T-cell (primary cell): ENCODE measurements at regions not wholly inside any gene's neighbourhood (a gene's known extent, or its start where the extent isn't known, plus 50 kb on each side); places are given as distances from the start of the nearest gene placed in this dataset.

ENCODE experiments used
- ATAC-seq, 4 experiments: fragments of 200-7000 bp in 3 of 4; fragments of 150-1000 bp in 1 of 4; cut with Tn5 transposase; replicated peaks in 1 of 4; 1 replicate in 3 of 4; 2 replicates in 1 of 4; pipeline ENCODE4 v1.10.0; 2021; ENCODE audit warnings: moderate library complexity in 3 of 4, mild to moderate bottlenecking in 2 of 4, moderate number of reproducible peaks in 1 of 4
- CTCF ChIA-PET, 2 donors: fragments of 300-600 bp; sonication (Branson Sonifier 250); formaldehyde crosslinking; loops; one replicate each; lab custom pipeline; 2022; ENCODE audit warnings: antibody characterized with exemption in 2 of 2; lab: Charles Lee
- POLR2A ChIA-PET, 2 donors: fragments of 300-600 bp; sonication (Branson Sonifier 250); formaldehyde crosslinking; loops; one replicate each; lab custom pipeline; 2022; ENCODE audit warnings: antibody characterized with exemption in 2 of 2; lab: Charles Lee
- DNase-seq, 35 experiments: peaks; one replicate each; pipeline versions ENCODE4 v3.0.0 to v3.0.0-alpha.2; 2013 to 2023
- H3K27ac ChIP-seq: one replicate; pipeline ENCODE4 v1.5.1; 2013; ENCODE audit warnings: low read length
- H3K27me3 ChIP-seq, 2 experiments: replicated peaks in 1 of 2; 1 replicate in 1 of 2; 2 replicates in 1 of 2; pipeline versions ENCODE4 v1.6.1 to v1.7.0; 2013; ENCODE audit warnings: low read length in 1 of 2, mixed read lengths in 1 of 2; ENCODE audit not compliant: control insufficient read depth in 2 of 2, insufficient read depth in 2 of 2; ENCODE audit errors: extremely low read depth in 1 of 2
- H3K36me3 ChIP-seq, 2 donors: 1 replicate in 1 of 2; 2 replicates in 1 of 2; pipeline versions ENCODE4 v1.6.1 to v1.7.0; 2013; ENCODE audit warnings: low read length in 1 of 2; ENCODE audit not compliant: control insufficient read depth in 2 of 2, insufficient read depth in 1 of 2; ENCODE audit errors: extremely low read depth in 1 of 2
- H3K4me1 ChIP-seq, 2 experiments: 1 replicate in 1 of 2; 2 replicates in 1 of 2; pipeline versions ENCODE4 v1.6.1 to v1.7.0; 2013; ENCODE audit warnings: low read length in 2 of 2, mixed read lengths in 1 of 2; ENCODE audit not compliant: insufficient read depth in 2 of 2, control insufficient read depth in 1 of 2; ENCODE audit errors: extremely low read depth in 1 of 2
- H3K4me3 ChIP-seq, 2 donors: 1 replicate in 1 of 2; 2 replicates in 1 of 2; pipeline versions ENCODE4 v1.5.1 to v1.7.0; 2013; ENCODE audit warnings: mild to moderate bottlenecking in 2 of 2, low read length in 1 of 2, moderate library complexity in 1 of 2; ENCODE audit not compliant: control insufficient read depth in 1 of 2; ENCODE audit errors: extremely low read depth in 1 of 2
- H3K9me3 ChIP-seq: 2 replicates; pipeline ENCODE4 v1.7.0; 2013
- H3K27ac Mint-ChIP-seq, 2 donors: one replicate each; pipeline ENCODE4 v1.8.0; 2020 to 2021; ENCODE audit warnings: mild to moderate bottlenecking in 2 of 2, mixed read lengths in 2 of 2
- H3K27me3 Mint-ChIP-seq, 2 donors: one replicate each; pipeline ENCODE4 v1.8.0; 2021 to 2022; ENCODE audit warnings: mixed read lengths in 2 of 2
- H3K36me3 Mint-ChIP-seq: one replicate; pipeline ENCODE4 v1.8.0; 2021; ENCODE audit warnings: mixed read lengths
- H3K4me1 Mint-ChIP-seq, 3 donors: one replicate each; pipeline ENCODE4 v1.8.0; 2020 to 2022; ENCODE audit warnings: mixed read lengths in 3 of 3, mild to moderate bottlenecking in 1 of 3
- H3K4me3 Mint-ChIP-seq, 3 donors: one replicate each; pipeline ENCODE4 v1.8.0; 2020 to 2022; ENCODE audit warnings: mild to moderate bottlenecking in 3 of 3, mixed read lengths in 3 of 3, moderate library complexity in 3 of 3
- H3K9me3 Mint-ChIP-seq, 3 donors: one replicate each; pipeline ENCODE4 v1.8.0; 2020 to 2022; ENCODE audit warnings: mixed read lengths in 3 of 3
- WGBS: methylation state at CpG from one replicate; pipeline ENCODE4 v1.1.5; 2013; ENCODE audit warnings: missing lambda C conversion rate; ENCODE audit not compliant: insufficient coverage; 5-methylcytosine and 5-hydroxymethylcytosine counted together

- H3K4me1 ChIP-seq: no peaks in the 10 kb centered on the region
- DNase-seq (no peak), ATAC-seq (no peak)
- Mint-ChIP-seq H3K4me1 (peaks cover 0 to 6% (median 0%) of the 10 kb centered on the region in 3 donors), H3K27me3 (peaks cover 0 to 3% of the 10 kb centered on the region in 2 donors), H3K9me3 (no peaks in the 10 kb centered on the region), H3K36me3 (no peaks in the 10 kb centered on the region), H3K27ac (no peak overlapping the region), H3K4me3 (no peak overlapping the region)
- CTCF ChIA-PET: interaction anchor here in 1 of 2 donors (0.8 kb wide), 1 partner anchor 18 kb away, joined by 3 read pairs; no protein-coding TSS in a partner anchor
- H3K27me3 ChIP-seq: peaks cover 0 to 9% of the 10 kb centered on the region in 2 experiments
- 100% methylated on average over 1 of the region's 6 CpGs for WGBS
- H3K27ac ChIP-seq: no peak overlapping the region
- no peaks in the 10 kb centered on the region for H3K36me3 ChIP-seq
- H3K4me3 ChIP-seq: no peak overlapping the region
- POLR2A ChIA-PET: no interaction called here
- no peaks in the 10 kb centered on the region for H3K9me3 ChIP-seq
Measured at GRCh38 chr6:89028774-89029173, 51.8 kb upstream of the PNRC1 start.

DNA sequence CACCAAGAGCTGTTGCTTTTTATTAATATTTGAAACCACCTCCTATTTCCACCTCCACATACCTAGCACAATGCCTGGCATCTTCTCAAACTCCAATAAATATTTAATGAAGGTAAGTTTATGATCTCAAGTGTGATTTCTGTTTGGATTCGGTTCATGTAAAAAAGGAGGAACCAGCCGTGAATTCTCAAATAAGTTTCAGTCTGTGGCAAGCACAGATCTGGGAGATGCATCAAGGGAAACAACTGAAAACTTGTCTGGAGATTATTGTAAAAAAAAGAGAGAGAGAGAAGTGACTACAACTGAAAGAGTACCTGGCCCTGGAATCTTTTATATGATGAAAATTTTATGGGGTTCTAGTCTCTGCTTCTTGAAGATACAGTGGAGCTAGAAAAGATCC is 52.8 kb upstream of the PNRC1 start:
- Histone ChIP-seq H3K27ac (no peak overlapping the region), H3K9me3 (no peaks in the 10 kb centered on the region), H3K4me1 (no peaks in the 10 kb centered on the region), H3K36me3 (no peaks in the 10 kb centered on the region), H3K4me3 (no peak overlapping the region), H3K27me3 (peaks cover 0 to 9% of the 10 kb centered on the region in 2 experiments)
- WGBS: 74% methylated on average over 2 of the region's 2 CpGs
- POLR2A ChIA-PET: interaction anchor here (0.7 to 1.5 kb wide), 2 partner anchors 53 kb away, joined by 4 to 6 read pairs; partner anchors contain the start of gene PNRC1 (in 2 of the 2)
- Mint-ChIP-seq H3K4me1 (peaks cover 0 to 6% (median 0%) of the 10 kb centered on the region in 3 donors), H3K4me3 (no peak overlapping the region), H3K9me3 (no peaks in the 10 kb centered on the region), H3K36me3 (no peaks in the 10 kb centered on the region), H3K27ac (no peak overlapping the region), H3K27me3 (peaks cover 0 to 3% of the 10 kb centered on the region in 2 donors)
- CTCF ChIA-PET: interaction anchor here in 1 of 2 donors (0.7 kb wide), 1 partner anchor 76 kb away, joined by 6 read pairs; no protein-coding TSS in a partner anchor
- no peak for ATAC-seq
- DNase-seq: no peak

DNA sequence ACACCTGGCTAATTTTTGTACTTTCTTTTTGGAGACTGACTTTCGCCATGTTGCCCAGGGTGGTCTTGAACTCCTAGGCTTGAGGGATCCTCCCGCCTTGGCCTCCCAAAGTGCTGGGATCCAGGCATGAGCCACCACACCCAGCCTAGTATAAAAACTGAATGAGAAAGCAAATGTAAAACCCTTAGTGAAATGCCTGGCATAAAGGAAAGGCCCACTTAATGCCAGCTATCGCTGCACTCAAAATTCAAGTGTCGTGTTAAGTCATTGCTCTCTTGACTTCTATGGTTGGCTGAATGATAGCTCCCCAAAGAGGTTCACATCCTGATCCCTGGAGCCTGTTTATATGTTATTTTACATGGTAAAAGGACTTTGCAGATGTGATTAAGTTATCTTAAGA is 54.4 kb upstream of the PNRC1 start:
- H3K4me1 Mint-ChIP-seq: no peaks in the 10 kb centered on the region
- no peaks in the 10 kb centered on the region for H3K9me3 ChIP-seq
- no peak overlapping the region for H3K27ac ChIP-seq
- peaks cover 0 to 3% of the 10 kb centered on the region in 2 donors for H3K27me3 Mint-ChIP-seq
- no peak overlapping the region for H3K27ac Mint-ChIP-seq
- no peaks in the 10 kb centered on the region for H3K36me3 Mint-ChIP-seq
- 90% methylated on average over 2 of the region's 4 CpGs for WGBS
- DNase-seq: no peak
- no peaks in the 10 kb centered on the region for H3K36me3 ChIP-seq
- H3K4me3 ChIP-seq: no peak overlapping the region
- no peaks in the 10 kb centered on the region for H3K4me1 ChIP-seq
- ChIA-PET CTCF (no interaction called here), POLR2A (interaction anchor here in 1 of 2 donors (0.5 kb wide), 1 partner anchor 861 kb away, joined by 9 read pairs; no protein-coding TSS in a partner anchor)
- H3K9me3 Mint-ChIP-seq: no peaks in the 10 kb centered on the region
- H3K27me3 ChIP-seq: peaks cover 0 to 9% of the 10 kb centered on the region in 2 experiments
- ATAC-seq: no peak
- H3K4me3 Mint-ChIP-seq: no peak overlapping the region

GRCh38 chr6:89025633-89026032 is 54.9 kb upstream of the PNRC1 start:
- H3K27me3 ChIP-seq: peaks cover 0 to 9% of the 10 kb centered on the region in 2 experiments
- POLR2A ChIA-PET: no interaction called here
- H3K4me1 ChIP-seq: no peaks in the 10 kb centered on the region
- H3K4me3 Mint-ChIP-seq: no peak overlapping the region
- H3K27me3 Mint-ChIP-seq: peaks cover 0 to 3% of the 10 kb centered on the region in 2 donors
- CTCF ChIA-PET: no interaction called here
- no peak overlapping the region for H3K4me3 ChIP-seq
- H3K36me3 Mint-ChIP-seq: no peaks in the 10 kb centered on the region
- H3K9me3 Mint-ChIP-seq: no peaks in the 10 kb centered on the region
- H3K27ac Mint-ChIP-seq: no peak overlapping the region
- no peaks in the 10 kb centered on the region for H3K4me1 Mint-ChIP-seq
- H3K27ac ChIP-seq: no peak overlapping the region
- no peaks in the 10 kb centered on the region for H3K9me3 ChIP-seq
- 40% methylated on average over 1 of the region's 3 CpGs for WGBS
- DNase-seq (no peak), ATAC-seq (no peak)
- H3K36me3 ChIP-seq: no peaks in the 10 kb centered on the region

DNA sequence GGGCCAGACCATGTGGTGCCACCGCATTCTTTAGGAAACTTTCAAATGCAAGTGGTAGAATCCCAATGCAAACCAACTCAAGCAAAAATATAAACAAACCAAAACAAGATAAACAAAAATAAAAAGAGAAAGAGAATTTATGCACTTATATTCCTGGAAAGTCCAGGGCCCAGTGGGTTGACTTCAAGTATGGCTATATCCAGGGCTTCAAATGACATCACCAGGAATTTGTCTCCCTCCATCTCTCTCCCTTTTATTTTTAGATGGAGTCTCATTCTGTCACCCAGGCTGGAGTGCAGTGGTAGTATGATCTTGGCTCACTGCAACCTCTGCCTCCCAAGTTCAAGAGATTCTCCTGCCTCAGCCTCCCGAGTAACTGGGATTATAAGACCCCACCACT is 56.1 kb upstream of the PNRC1 start:
- Mint-ChIP-seq H3K4me1 (no peaks in the 10 kb centered on the region), H3K4me3 (no peak overlapping the region), H3K36me3 (no peaks in the 10 kb centered on the region), H3K9me3 (no peaks in the 10 kb centered on the region), H3K27ac (no peak overlapping the region), H3K27me3 (peaks cover 0 to 3% of the 10 kb centered on the region in 2 donors)
- WGBS: 67% methylated on average over 1 of the region's 2 CpGs
- ChIA-PET CTCF (no interaction called here), POLR2A (no interaction called here)
- no peaks in the 10 kb centered on the region for H3K4me1 ChIP-seq
- no peak overlapping the region for H3K27ac ChIP-seq
- peaks cover 0 to 6% of the 10 kb centered on the region in 2 experiments for H3K27me3 ChIP-seq
- H3K36me3 ChIP-seq: no peaks in the 10 kb centered on the region
- DNase-seq (no peak), ATAC-seq (no peak)
- H3K4me3 ChIP-seq: no peak overlapping the region
- no peaks in the 10 kb centered on the region for H3K9me3 ChIP-seq

DNA sequence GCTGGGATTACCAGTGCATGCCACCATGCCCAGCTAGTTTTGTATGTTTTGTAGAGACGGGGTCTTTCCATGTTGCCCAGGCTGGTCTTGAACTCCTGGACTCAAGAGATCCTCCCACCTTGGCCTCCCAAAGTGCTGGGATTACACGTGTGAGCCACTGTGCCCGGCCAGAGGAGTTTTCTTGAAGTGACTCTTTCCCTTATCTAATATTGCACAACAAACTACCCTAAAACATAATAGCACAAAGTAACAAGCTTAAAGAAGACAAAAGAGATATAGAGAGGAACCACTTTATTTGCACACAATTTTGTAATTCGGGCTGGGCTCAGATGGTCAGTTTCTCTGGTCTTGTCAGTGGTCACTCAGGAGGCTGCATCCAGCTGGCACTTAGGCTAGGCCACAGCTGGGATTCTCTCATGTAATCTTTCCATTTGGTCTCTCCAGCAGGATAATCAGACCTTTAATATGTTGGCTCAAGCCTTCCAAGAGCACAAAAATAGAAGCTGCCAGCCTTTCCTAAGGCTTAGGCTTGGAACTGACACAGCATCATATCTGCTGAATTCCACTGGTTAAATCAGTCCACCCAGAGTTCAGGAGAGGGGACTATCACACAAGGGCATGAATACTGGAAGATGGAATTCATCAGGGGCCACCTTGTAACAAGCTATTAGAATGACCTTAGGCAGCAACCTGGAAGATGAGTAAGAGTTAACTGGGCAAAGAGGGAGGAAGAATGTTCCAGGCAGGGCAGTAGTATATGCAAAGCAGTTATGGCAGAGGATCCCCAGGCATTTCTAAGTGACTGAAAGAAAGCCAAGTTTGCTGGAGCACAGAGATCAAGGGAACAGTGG is 56.7 kb upstream of the PNRC1 start:
- Histone ChIP-seq H3K27ac (no peak overlapping the region), H3K9me3 (no peaks in the 10 kb centered on the region), H3K4me1 (no peaks in the 10 kb centered on the region), H3K27me3 (peaks cover 0 to 4% of the 10 kb centered on the region in 2 experiments), H3K4me3 (no peak overlapping the region), H3K36me3 (no peaks in the 10 kb centered on the region)
- CTCF ChIA-PET: no interaction called here
- Mint-ChIP-seq H3K9me3 (no peaks in the 10 kb centered on the region), H3K36me3 (no peaks in the 10 kb centered on the region), H3K4me1 (no peaks in the 10 kb centered on the region), H3K27ac (no peak overlapping the region), H3K4me3 (no peak overlapping the region), H3K27me3 (peaks cover 0 to 3% of the 10 kb centered on the region in 2 donors)
- DNase-seq: no peak
- 100% methylated on average over 1 of the region's 4 CpGs for WGBS
- no peak for ATAC-seq
- POLR2A ChIA-PET: no interaction called here
